ENCODE measurements at regions not wholly inside any gene's neighbourhood (a gene's known extent, or its start where the extent isn't known, plus 50 kb on each side); places are given as distances from the start of the nearest gene placed in this dataset.

DNA sequence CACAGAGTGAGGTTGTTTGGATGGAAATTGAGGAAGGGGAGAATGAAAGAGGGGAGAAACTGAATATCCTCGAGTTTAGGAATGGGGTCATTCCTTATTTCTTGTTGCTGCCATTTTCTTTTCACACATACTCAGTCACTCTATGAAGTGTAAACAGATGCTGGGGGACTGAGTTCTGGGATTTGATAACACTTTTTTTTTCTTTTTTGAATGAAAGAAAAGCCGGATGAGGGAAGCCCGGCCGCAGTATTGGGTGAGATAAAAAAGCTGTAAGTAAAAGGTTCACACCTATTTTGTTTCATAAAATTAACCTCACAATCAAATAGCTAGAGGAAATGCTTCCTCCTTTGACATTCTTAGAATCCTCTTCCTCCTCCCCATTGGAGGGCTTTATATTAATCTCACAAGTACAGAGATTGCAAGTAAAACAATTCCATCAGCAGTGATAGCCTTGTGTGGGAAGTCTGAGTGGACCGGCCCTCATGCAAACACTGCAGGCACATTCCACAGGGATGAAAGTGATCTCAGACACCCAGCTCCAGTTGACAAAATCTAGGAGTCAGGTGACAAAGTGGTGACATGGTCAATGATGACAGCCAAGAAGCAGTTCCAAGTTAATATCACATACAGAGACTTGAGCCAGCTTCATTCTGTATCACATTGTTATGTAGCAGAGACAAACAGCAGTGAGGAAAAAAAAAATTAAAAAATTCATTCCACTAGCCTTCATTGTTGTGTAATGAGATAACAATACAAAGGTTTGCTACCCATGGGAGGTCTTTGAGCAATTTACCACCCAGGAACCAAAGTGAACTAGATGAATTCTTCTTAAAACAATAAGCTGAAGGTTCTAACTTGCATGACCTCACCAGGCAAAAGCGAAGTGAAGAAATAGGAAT is 391.1 kb upstream of the HSF2 start:
- TF ChIP-seq, protein P1, sequence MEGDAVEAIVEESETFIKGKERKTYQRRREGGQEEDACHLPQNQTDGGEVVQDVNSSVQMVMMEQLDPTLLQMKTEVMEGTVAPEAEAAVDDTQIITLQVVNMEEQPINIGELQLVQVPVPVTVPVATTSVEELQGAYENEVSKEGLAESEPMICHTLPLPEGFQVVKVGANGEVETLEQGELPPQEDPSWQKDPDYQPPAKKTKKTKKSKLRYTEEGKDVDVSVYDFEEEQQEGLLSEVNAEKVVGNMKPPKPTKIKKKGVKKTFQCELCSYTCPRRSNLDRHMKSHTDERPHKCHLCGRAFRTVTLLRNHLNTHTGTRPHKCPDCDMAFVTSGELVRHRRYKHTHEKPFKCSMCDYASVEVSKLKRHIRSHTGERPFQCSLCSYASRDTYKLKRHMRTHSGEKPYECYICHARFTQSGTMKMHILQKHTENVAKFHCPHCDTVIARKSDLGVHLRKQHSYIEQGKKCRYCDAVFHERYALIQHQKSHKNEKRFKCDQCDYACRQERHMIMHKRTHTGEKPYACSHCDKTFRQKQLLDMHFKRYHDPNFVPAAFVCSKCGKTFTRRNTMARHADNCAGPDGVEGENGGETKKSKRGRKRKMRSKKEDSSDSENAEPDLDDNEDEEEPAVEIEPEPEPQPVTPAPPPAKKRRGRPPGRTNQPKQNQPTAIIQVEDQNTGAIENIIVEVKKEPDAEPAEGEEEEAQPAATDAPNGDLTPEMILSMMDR (IDR thresholded peaks at IDR 0.05 in 4 of 5, conservative IDR thresholded peaks at IDR 0.05 in 1 of 5): no peak
- TF ChIP-seq POLR2A (IDR thresholded peaks at IDR 0.05): no peak
